Endometrium (tissue), 2 donors: ENCODE measurements at regions not wholly inside any gene's neighbourhood (a gene's known extent, or its start where the extent isn't known, plus 50 kb on each side); places are given as distances from the start of the nearest gene placed in this dataset.
"Not testable (repeated sequence)": the region's sequence is repeated elsewhere in the genome, so short reads cannot be mapped to it uniquely, and the experiment has no call there.

Experiments used
- FAIRE-seq: peaks from 2 replicates; lab custom pipeline; 2012; peaks lifted over from hg19 to GRCh38; lab: Jason Lieb, UNC
- donor health status: control.
- donor health status: control.

DNA sequence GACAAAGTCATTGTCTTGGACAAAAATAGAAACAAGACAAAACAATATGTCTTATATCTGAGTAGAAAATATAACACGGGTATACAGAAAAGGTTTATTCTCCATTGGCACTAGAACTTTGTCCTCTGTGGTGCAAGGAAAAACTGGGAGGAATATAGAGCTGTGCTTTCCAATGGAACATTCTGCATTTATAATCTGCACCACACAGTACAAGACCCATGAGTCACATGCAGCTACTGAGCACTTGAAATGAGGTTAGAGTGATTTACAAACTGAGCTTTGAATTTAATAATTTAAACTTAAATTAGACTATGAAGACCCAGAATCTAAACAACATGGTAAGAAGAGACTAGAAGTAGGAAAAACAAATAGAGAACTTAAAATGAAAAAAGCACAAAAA, 86.1 kb downstream of the RAP2A start:
- FAIRE-seq: no peak

DNA sequence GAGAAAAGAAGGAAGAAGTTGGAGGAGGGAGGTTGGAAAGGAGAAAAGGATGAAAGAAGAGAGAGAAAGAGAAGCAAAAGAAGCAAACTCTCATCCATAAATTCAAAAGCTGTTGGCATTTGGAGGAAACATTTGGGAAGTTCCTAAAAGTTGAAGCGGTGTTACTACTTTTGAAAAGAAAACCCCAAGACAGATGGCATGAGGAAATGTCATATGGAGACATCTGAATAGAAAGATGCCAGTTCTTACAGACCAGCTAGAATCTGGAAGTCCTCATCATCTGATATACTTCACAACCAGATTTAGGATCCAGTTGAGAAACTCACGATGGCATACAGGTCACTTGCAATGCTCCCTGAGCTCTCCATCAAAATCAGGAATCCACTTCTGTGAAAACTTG, 86.9 kb downstream of the RAP2A start:
- no peak for FAIRE-seq

DNA sequence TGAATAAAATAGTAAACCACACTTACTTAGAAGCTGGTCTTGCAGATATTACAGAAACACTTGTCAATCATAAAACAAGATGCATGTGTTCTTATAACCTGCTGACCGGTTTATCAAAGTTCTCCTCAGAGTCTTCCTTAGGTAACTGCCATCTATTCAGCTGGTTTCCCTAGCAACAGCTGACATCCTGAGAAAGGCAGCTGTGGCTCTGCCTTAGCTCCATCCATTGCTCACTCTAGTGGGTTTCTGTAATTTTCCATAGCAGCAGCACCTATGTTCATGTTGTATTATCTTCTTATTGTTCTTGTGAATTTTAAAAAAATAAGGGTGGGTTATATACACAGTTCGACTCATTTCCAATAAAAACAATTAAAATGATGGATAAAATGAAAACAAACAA, 87.8 kb downstream of the RAP2A start:
- no peak for FAIRE-seq

DNA sequence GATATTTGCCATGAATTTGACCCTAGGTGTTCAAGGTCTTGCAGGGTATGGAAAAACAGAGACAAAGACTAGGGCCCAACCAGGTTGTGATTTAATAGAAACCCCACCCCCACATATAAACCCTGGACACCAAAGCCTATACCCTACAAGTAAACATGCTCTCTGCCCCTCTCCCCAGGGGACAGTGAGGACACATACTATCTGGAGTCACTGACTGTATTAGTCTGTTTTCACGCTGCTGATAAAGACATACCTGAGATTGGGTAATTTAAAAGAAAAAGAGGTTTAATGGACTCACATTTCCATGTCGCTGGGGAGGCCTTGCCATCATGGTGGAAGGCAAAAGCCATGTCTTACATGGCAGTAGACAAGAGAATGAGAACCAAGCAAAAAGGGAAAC, 88.3 kb downstream of the RAP2A start:
- FAIRE-seq: no peak

DNA sequence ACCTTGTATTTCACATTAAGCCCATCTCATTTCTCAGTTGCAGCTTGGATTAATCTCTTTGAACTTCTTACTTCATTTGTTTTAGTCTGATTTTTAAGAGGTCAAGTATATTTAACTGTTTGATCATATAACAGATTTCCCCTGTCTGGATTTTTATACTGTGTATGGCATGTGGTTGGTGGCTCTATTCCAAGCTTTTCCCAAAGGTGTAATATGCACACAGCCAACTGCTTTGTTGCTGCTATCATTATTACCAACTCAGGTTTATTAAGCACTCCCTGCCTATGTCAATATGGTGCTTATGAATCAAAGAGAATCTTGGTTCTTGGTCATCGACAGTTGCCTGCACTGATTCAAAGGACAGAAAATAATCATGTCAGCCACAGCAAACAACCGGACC, 92.6 kb downstream of the RAP2A start:
- FAIRE-seq: no peak

DNA sequence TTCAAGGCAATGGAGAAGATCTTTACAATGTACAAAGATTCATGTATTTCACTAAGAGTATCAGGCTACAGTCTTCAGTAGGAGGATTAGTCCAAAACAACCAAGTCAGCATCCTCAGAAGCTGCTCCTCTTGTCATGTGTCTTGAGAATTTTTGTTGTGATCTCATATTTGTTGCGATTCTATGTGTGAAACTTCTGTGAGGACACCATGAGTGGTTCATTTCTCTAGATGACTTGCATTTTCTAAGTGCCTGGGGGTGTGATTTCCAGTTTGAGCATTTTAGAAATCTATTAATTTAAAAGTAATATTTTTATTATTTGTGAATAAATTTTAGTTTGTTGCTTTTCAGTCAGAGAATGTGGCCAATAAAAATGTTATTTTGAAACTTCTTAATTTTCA, 94.5 kb downstream of the RAP2A start:
- FAIRE-seq: no peak

DNA sequence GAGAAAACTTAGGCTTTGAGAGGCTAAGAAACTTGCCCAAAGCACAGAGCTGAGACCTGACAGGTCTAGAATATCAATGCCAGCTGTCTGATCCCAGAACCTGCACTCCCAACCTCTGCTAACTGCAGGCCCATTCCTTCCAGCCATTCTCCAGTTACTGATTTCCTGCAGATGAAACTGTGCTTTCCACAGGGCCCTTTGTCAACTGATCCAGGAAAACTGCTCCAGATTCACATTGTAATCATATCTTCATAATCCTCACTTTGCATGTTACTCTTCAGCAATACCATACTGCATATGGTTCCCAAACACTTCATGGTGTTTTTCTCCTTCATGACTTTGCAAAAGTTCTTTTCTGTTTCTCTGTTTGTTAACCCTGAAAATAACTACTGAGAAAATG, 100.6 kb downstream of the RAP2A start:
- no peak for FAIRE-seq

DNA sequence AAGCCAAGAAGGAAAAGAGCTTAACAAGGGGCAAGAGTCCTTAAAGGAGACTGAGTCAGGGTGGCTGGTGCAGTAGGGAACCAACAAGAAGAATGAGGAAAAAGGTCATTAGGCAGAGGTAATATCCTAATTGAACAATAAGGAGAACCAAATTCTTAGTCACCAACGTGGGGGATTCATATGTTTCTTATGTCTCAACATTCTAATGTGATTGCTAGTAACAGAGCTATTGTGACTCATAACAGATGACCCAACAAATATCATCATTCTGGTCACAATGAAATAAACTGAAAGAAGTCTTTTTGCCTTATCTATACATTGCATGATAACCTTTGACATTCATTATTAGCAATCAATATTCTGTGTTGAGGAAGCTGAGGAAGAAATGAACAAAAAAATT, 101.6 kb downstream of the RAP2A start:
- FAIRE-seq: no peak

DNA sequence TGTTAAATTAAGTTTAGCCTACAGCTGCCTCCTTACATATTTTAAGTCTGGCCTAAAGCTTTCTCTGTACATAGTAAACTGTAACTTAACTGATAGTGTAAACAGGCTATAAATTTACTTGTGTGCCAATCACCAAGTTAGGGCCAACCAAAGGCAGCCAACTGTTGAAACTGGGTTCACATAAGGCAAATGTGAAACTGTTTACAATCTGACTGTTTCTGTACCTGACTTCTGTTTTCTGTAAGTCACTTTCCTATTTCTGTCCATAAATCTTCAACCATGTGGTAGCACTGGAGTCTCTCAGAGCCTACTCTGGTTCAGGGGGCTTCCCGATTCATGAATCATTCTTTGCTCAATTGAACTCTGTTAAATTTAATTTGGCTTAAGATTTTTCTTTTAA, 103.1 kb downstream of the RAP2A start:
- no peak for FAIRE-seq

DNA sequence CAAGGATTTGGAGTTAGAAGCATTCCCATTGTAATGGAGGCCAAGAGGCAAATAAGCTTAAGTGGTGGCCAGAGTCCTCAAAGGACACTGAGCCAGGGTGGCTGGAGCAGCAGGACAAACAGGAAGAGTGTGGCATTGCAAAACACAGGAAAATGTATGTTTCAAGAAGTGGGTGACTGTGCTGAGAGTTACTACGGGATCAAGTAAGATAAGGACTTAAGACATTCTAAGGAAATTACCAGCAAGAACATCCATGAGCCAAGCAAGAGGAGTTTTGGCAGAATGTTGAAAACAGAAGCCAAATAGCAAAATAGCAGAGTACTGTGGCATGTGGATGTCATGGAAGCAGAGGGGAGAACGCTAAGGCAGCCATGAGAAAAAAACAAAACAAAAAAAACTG, 104.2 kb downstream of the RAP2A start:
- FAIRE-seq: no peak

DNA sequence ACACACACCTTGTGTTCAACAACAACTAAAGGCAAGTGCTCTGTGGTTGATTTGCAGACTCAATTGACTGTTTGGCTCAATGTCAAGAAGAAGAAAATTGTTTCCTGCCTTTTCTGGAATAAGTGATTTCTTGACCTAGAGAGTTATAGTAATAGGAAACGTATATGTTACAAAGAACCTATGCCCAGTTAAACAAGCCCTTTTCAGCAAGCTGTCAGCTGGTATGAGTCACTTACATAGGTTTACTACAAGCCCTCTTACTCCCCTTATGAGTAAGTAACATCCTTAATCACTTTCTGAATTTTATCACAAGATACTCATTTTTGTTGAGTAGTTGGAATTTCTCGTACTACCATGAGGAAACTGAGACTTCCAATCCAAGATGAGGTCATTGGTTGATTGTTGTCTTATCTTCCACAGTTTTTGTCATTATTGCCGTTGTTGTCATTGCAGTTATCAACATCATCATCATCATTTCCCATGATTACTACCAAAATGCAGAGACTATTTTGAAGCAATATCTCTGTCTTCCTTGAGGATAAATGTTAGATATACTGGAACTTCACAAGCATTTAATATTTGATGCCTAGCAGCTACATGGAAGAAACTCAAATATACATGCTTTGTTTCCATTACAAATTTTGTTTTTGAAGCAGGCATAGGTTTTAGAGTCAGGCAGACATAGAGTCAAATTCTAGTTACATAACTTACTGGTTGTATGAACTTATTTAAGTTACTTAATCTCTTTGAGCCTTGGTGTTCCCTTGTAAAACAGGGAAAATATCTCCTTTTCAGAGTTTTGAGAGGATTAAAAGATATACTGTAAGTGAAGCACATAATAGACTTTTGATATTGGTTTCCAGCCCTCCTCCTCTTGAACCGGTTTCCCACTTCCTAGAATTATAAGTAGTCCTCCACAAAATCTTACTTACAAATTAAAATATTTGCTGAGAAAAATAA, 106.0 kb downstream of the RAP2A start:
- FAIRE-seq: no peak

DNA sequence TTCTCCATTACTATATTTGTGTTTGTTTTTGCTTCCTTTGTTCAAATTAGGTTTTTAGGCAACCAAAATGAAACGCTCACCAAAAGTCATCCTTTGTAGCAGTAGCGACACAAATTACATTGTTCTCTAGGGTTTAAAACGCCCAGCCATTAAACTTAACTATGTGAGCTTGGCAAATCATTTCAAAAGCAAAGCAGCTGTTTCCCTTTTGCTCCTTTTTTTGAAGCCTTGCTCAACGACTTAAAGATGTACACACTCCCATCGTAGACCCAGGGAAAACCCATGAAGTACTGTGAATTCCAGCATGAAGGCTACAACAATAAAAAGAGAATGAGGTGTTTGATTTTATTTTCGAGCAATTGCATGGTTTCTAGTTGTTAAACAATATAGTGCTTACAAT, 106.7 kb downstream of the RAP2A start:
- FAIRE-seq: peak; percentile 70

DNA sequence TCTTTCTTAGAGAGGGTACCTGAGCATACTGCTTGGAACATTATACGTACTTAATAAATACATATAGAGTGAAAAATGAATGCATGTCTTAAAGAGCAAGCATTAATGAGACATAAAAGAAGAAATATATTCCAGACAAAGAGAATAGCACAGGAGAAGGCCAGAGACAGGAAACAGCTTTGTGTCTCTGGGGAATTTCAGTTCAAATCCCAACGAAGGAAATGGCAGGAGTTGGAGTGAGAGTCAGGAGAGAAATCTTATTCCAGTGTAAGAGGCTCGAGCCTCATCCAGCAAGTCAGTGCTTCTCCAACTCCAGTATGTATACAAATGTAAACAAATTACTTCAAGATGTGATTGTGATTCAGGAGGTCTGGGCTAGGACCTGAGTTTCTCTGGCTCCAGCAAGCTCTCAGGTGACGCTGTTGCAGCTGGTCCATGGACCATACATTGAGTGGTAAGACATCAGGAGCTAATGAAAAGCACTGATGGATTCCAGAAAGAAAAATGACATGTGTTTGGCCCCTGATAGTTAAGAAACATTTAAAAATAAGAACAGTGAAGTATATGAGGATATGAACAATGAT, 108.2 kb downstream of the RAP2A start:
- no peak for FAIRE-seq

DNA sequence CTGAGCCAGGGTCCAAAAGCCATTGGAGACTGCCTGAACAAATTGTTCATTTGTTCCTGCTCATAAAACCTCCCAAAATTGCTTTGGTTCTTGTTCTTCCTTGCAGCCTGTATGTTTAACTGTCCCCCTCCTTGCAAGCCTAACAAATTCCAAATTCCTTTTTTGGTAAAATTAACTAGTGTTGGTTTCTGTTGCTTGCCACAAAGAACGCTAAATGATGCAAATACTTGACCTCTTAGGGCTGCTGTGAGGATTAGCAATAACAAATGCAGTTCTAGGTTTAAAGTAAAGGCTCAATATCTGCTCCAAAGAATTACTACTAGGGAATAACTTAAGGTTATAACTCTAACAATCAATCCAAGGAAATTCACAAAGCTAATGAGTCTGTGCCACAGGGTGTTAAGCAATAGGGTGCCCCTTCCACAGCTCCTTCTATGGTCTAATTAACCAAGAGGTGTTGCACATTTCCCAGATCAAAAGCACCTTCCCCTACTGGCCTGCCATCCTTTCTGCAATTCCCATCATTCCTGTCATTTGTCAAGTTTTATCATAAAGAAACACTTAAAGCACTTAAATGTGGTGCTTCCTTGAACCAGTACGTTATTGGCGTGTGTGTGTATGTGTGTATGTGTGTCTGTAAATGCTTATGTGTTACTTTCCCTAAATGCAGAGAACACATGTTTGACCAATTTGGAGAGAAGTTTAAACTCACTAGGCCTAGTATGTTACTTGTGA, 110.2 kb downstream of the RAP2A start:
- FAIRE-seq: no peak

DNA sequence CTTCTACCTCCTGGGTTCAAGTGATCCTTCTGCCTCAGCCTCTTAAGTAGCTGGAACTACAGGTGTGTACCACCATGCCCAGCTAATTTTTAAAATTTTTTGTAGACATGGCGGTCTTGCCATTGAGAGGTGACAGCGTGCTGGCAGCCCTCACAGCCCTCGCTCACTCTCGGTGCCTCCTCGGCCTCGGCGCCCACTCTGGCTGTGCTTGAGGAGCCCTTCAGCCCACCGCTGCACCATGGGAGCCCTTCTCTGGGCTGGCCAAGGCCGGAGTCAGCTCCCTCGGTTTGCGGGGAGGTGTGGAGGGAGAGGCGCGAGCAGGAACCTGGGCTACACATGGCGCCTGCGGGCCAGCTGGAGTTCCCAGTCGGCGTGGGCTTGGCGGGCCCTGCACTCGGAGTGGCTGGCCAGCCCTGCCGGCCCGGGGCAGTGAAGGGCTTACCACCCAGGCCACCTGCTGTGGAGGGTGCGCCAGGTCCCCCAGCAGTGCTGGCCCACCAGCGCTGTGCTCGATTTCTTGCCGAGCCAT, 111.1 kb downstream of the RAP2A start:
- FAIRE-seq: not testable (repeated sequence)

DNA sequence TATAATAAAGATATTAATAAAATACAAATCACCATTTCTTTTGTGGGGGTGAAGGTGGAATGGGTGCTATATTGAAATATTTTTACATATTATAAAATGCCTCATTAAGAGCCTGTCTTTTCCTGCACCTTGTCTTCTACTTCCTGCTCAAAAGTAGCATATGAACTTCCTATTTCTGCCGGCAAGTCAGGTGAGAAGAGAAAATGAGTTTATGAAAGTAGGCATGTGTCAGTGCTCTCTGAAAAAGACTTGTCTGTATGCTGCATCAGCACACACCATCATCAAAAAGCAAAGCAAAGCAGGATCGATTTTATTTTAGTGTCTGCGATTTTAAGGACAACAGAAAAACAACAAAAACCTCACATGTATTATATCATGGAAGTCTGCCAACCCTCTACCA, 114.2 kb downstream of the RAP2A start:
- no peak for FAIRE-seq

DNA sequence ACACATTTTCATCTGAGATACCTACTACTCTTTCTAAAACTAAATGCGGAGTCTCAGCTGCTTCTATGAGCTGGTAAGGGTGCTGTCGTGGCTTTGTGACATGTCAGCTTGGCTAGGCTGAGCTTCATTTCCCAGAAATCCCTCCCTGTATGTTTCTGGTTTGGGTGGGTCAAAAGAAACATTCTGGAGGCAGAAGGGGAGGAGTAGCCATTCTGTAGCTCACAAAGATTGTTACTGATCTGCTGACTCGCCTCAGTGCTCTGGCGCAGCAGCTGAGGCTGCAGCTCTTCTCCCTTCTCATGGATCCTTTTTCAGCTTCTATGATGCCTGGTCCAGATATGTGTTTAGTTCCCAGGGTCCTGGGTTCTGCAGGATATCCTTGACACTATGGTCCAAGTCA, 114.7 kb downstream of the RAP2A start:
- no peak for FAIRE-seq

DNA sequence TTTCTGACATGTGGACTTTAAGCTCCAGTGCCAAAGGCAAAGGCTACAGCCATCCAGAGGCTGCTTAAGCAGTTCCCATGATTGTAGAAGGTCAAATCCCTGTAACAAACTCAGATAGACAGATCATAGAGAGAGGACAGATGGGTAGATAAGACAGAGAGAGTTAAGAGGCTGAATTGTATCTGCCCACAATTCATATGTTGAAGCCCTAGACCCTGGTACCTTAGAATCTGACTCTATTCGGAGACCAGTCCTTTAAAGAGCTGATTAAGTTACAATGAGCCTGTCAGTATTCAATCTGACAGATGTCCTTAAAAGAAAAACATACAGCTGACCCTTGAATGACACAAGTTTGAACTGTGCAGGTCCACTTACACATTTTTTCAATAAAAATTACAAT, 115.2 kb downstream of the RAP2A start:
- no peak for FAIRE-seq

DNA sequence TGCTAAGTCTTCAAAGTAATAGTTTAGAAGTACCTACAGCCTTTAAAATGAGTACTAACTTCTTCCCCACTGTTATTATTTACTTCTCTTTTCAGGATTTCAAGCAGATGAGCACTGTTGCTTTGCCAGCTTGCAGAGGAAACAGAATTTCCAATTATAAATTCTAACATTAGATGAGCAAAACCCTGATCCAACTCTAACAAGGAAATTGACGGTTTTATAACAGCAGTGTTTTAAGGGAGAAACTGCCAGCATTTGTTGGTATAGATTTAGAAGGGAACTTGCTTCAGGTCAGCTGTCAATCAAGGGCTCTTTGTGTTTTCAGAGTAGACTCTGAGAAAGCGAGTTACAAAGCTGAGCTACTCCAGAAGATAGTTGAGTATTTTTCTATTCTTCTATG, 120.5 kb downstream of the RAP2A start:
- no peak for FAIRE-seq

DNA sequence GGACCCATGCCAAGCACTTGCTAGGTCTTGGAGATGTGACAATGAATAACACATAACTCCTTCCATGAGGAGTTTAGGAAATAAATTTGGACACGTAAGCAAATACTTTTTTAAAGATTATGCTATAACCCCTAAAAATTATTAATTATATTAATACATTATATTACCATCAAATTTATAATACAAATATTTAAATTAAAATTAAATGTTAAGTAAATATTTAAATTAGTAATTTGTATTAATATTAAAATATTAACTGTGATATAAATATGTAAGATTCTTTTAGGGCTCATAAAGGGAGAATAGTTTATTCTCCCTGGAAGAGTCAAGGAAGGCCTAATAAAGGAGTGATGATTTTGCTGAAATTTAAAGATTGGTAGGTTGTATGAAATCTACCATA, 121.1 kb downstream of the RAP2A start:
- FAIRE-seq: peak; percentile 18

DNA sequence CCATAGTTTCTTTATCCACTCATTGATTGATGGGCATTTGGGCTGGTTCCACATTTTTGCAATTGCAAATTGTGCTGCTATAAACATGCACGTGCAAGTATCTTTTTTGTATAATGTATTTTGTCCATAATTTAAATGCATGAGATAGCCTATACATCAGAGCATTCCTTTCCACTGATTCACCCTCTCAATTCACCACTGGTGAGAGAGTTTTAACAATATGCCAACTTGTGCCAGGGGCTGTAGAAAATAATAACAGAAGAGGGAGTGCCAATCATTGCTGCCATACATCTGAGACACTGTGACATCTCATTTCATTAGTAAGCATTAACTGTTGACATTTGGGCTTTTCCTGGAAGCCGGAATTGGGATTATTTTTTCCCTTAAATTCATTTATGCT, 125.1 kb downstream of the RAP2A start:
- no peak for FAIRE-seq

DNA sequence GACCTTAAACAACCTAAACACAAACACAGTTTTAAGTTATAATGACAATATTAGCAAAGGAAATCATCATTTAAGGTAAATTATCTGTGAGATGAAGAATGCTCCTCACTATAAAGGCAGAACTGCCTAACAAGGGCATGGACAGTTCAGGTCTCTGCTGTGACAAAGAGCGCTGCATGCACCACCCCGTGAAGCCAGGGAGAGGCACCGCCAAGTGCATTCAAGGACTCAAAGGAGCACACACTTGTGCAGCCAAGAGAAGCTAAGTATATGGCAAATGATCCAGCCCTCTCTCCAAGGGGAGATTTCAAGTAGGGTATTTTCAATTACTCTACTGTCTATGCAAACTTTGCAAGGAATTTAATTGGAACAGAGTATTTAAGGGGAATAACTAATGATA, 126.0 kb downstream of the RAP2A start:
- no peak for FAIRE-seq

DNA sequence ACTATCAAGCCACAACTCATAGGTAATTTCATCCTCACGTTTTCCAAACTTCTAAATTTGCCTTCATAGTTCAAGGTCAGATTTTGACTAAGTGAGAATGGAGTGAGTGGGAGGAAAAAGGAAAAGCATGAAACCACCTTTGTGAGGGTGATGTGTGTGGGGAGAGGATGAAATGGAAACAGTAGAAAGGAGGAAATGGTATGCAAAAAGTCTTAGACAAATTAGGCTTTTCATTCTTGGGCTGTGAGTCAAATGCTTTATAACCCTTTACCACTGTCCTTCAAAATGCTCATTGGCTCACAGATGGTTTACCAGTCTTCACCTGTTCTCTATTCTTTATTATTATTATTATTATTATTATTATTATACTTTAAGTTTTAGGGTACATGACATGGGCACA, 127.2 kb downstream of the RAP2A start:
- FAIRE-seq: no peak
